ENCODE measurements at regions not wholly inside any gene's neighbourhood (a gene's known extent, or its start where the extent isn't known, plus 50 kb on each side); places are given as distances from the start of the nearest gene placed in this dataset.

DNA sequence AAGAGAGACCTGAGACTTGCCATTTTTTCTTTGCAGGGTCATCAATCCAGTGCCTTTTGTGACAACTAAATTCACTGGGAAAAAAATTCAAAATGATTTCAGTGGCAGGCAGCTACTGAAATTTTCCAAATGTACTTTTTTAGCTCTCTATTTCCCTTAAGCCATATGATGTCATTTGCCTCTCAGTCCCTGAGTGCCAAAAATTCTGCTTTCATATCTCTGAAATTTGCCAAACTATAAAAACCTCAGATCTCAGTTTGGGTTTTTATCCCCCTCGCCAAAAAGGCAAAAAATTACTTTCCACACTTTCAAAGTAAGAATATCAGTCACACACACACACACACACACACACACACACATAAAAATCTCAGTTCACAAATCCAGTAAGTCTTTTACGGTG, 651.3 kb upstream of the ARID1B start:
- intact Hi-C loops (cut with micrococcal nuclease; ENCODE audit: unreplicated experiment) = no loop called here
- TF ChIP-seq, protein P1, sequence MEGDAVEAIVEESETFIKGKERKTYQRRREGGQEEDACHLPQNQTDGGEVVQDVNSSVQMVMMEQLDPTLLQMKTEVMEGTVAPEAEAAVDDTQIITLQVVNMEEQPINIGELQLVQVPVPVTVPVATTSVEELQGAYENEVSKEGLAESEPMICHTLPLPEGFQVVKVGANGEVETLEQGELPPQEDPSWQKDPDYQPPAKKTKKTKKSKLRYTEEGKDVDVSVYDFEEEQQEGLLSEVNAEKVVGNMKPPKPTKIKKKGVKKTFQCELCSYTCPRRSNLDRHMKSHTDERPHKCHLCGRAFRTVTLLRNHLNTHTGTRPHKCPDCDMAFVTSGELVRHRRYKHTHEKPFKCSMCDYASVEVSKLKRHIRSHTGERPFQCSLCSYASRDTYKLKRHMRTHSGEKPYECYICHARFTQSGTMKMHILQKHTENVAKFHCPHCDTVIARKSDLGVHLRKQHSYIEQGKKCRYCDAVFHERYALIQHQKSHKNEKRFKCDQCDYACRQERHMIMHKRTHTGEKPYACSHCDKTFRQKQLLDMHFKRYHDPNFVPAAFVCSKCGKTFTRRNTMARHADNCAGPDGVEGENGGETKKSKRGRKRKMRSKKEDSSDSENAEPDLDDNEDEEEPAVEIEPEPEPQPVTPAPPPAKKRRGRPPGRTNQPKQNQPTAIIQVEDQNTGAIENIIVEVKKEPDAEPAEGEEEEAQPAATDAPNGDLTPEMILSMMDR (conservative IDR thresholded peaks at IDR 0.05; ENCODE audit: low read length) = no peak
- TF ChIP-seq EZH2phosphoT487 (IDR thresholded peaks at IDR 0.05; ENCODE audit: borderline replicate concordance, low read depth, low read length) = no peak
- Histone ChIP-seq H3K4me1 (ENCODE audit: insufficient read depth, low read length, poor library complexity, severe bottlenecking) (no peaks in the 10 kb centered on the region), H2AFZ (ENCODE audit: low read length) (no peak overlapping the region), H3K27ac (ENCODE audit: low read depth, low read length, poor library complexity, severe bottlenecking) (no peak overlapping the region), H3K9me2 (ENCODE audit: insufficient read depth, low read length) (no peaks in the 10 kb centered on the region), H3K4me3 (ENCODE audit: low read depth, low read length, poor library complexity, severe bottlenecking) (no peak overlapping the region), H3K4me2 (ENCODE audit: low read length) (no peak overlapping the region), H3K36me3 (ENCODE audit: insufficient read depth, low read length) (no peaks in the 10 kb centered on the region), H3K79me2 (ENCODE audit: insufficient read depth, low read depth, low read length) (no peaks in the 10 kb centered on the region), H3K9me3 (ENCODE audit: low read length) (no peaks in the 10 kb centered on the region), H4K20me1 (ENCODE audit: insufficient read depth, low read length) (no peaks in the 10 kb centered on the region)
- no TSS peak for BruUV-seq (replicated peaks)
- DNase-seq (ENCODE audit: low spot score) = no peak
- POLR2A ChIA-PET = interaction anchor here (0.5 to 1.1 kb wide), 3 partner anchors 11 to 1138 kb away, joined by 3 read pairs; no protein-coding TSS in a partner anchor
- CTCF ChIA-PET (ENCODE audit: unreplicated experiment) = no interaction called here

DNA sequence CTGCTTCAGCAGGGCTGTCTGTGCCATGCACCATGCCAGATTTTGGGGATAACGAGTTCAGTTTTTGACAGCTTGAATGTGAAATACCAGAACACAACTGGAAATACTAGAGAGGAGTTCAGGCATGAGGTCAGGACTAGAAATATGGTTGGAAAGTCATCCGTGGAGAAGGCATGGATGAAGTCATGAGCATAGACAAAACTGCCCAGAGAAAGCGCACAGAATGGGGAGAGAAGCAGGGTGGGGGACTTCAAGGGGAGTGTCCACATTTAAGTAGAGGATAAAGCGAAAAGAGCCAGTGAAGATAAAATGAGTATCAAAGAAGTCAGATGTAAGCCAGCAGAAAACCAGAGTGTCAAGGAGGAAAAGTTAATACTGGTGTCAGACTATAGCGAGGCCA, 653.4 kb upstream of the ARID1B start:
- Histone ChIP-seq H3K4me1 (ENCODE audit: insufficient read depth, low read length, poor library complexity, severe bottlenecking) (no peaks in the 10 kb centered on the region), H3K4me3 (ENCODE audit: low read depth, low read length, poor library complexity, severe bottlenecking) (no peak overlapping the region), H3K9me2 (ENCODE audit: insufficient read depth, low read length) (no peaks in the 10 kb centered on the region), H3K79me2 (ENCODE audit: insufficient read depth, low read depth, low read length) (no peaks in the 10 kb centered on the region), H3K9me3 (ENCODE audit: low read length) (no peaks in the 10 kb centered on the region), H4K20me1 (ENCODE audit: insufficient read depth, low read length) (no peaks in the 10 kb centered on the region), H2AFZ (ENCODE audit: low read length) (no peak overlapping the region), H3K36me3 (ENCODE audit: insufficient read depth, low read length) (no peaks in the 10 kb centered on the region), H3K27ac (ENCODE audit: low read depth, low read length, poor library complexity, severe bottlenecking) (no peak overlapping the region), H3K4me2 (ENCODE audit: low read length) (no peak overlapping the region)
- ChIA-PET POLR2A (interaction anchor here (1.0 to 1.1 kb wide), 2 partner anchors 9 to 22 kb away, joined by 3 to 4 read pairs; no protein-coding TSS in a partner anchor), CTCF (ENCODE audit: unreplicated experiment) (no interaction called here)
- intact Hi-C loops (cut with micrococcal nuclease; ENCODE audit: unreplicated experiment) = no loop called here
- BruUV-seq (replicated peaks) = no TSS peak
- DNase-seq (ENCODE audit: low spot score) = no peak
- TF ChIP-seq, protein P1 (conservative IDR thresholded peaks at IDR 0.05; ENCODE audit: low read length) = no peak
- no peak for TF ChIP-seq EZH2phosphoT487 (IDR thresholded peaks at IDR 0.05; ENCODE audit: borderline replicate concordance, low read depth, low read length)

DNA sequence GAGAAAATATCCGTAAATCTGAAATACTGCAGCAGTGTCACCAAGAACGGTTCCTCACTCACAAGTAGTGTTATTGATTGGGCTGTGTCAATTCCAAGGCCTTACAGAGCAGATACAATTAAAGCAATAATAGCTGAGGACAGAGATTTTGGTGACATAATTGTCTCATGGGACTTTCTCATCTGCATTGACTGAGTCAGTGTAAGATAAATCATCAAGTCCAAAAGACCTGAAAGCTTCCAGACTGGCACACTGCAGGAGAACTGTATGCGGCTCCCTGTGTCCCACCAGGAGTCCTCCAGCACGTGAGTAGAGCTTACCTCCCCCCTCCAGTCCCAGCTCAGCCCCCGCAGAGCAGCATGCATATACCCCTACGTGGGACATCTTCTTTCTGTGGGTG, 655.2 kb upstream of the ARID1B start:
- Histone ChIP-seq H3K36me3 (ENCODE audit: insufficient read depth, low read length) (no peaks in the 10 kb centered on the region), H3K9me2 (ENCODE audit: insufficient read depth, low read length) (no peaks in the 10 kb centered on the region), H4K20me1 (ENCODE audit: insufficient read depth, low read length) (no peaks in the 10 kb centered on the region), H3K4me2 (ENCODE audit: low read length) (no peak overlapping the region), H3K9me3 (ENCODE audit: low read length) (no peaks in the 10 kb centered on the region), H2AFZ (ENCODE audit: low read length) (no peak overlapping the region), H3K27ac (ENCODE audit: low read depth, low read length, poor library complexity, severe bottlenecking) (no peak overlapping the region), H3K79me2 (ENCODE audit: insufficient read depth, low read depth, low read length) (no peaks in the 10 kb centered on the region), H3K4me1 (ENCODE audit: insufficient read depth, low read length, poor library complexity, severe bottlenecking) (no peaks in the 10 kb centered on the region), H3K4me3 (ENCODE audit: low read depth, low read length, poor library complexity, severe bottlenecking) (no peak overlapping the region)
- POLR2A ChIA-PET = no interaction called here
- CTCF ChIA-PET (ENCODE audit: unreplicated experiment) = no interaction called here
- intact Hi-C loops (cut with micrococcal nuclease; ENCODE audit: unreplicated experiment) = no loop called here
- no peak for DNase-seq (ENCODE audit: low spot score)
- TF ChIP-seq, protein P1 (conservative IDR thresholded peaks at IDR 0.05; ENCODE audit: low read length) = no peak
- no peak for TF ChIP-seq EZH2phosphoT487 (IDR thresholded peaks at IDR 0.05; ENCODE audit: borderline replicate concordance, low read depth, low read length)
- BruUV-seq (replicated peaks) = no TSS peak

Measured in OCI-LY7 (cell line).